C4-2B (cell line): ENCODE measurements at regions not wholly inside any gene's neighbourhood (a gene's known extent, or its start where the extent isn't known, plus 50 kb on each side); places are given as distances from the start of the nearest gene placed in this dataset.

Source experiments
- H3K27ac ChIP-seq: fragments of 450-650 bp; 2 replicates; pipeline ENCODE4 v1.5.1; 2017
- CTCF ChIP-seq: fragments of 450-650 bp; conservative IDR thresholded peaks from 2 replicates; pipeline ENCODE4 v1.5.1; 2017; ENCODE audit warnings: mild to moderate bottlenecking
- ZFX ChIP-seq: fragments of 450-650 bp; IDR thresholded peaks from 2 replicates; pipeline ENCODE4 v1.6.1; 2017

GRCh38 chr7:45235905-45236304, 78.3 kb downstream of the RAMP3 start:
- TF ChIP-seq ZFX, result no peak
- no peak for TF ChIP-seq CTCF
- H3K27ac ChIP-seq, result no peak overlapping the region

- no peak overlapping the region for H3K27ac ChIP-seq
- TF ChIP-seq CTCF, result no peak
- TF ChIP-seq ZFX, result no peak
Observed at GRCh38 chr7:45236666-45237065, 79.1 kb downstream of the RAMP3 start.

GRCh38 chr7:45237788-45238461, 80.3 kb downstream of the RAMP3 start:
- H3K27ac ChIP-seq, result no peak overlapping the region
- TF ChIP-seq CTCF, result no peak
- TF ChIP-seq ZFX, result no peak

GRCh38 chr7:45238806-45239205, 81.2 kb downstream of the RAMP3 start:
- TF ChIP-seq CTCF, result no peak
- TF ChIP-seq ZFX, result no peak
- H3K27ac ChIP-seq, result no peak overlapping the region

- TF ChIP-seq CTCF (no peak), ZFX (no peak)
- H3K27ac ChIP-seq, result no peak overlapping the region
Observed at GRCh38 chr7:45239486-45239885, 81.9 kb downstream of the RAMP3 start.

GRCh38 chr7:45240273-45240771, 82.7 kb downstream of the RAMP3 start:
- H3K27ac ChIP-seq, result no peak overlapping the region
- TF ChIP-seq ZFX (no peak), CTCF (no peak)

GRCh38 chr7:45240926-45241325, 83.3 kb downstream of the RAMP3 start:
- H3K27ac ChIP-seq, result no peak overlapping the region
- TF ChIP-seq ZFX (no peak), CTCF (no peak)
